Parathyroid adenoma (tissue), 2 donors: ENCODE measurements at regions not wholly inside any gene's neighbourhood (a gene's known extent, or its start where the extent isn't known, plus 50 kb on each side); places are given as distances from the start of the nearest gene placed in this dataset.

Experiments
- H2AFZ ChIP-seq: fragments of 300-600 bp; sonication (generic); one replicate; pipeline ENCODE4 v1.7.0; 2017; ENCODE audit warnings: antibody characterized with exemption, mild to moderate bottlenecking
- H3K27ac ChIP-seq: fragments of 300-600 bp; sonication (generic); one replicate; pipeline ENCODE4 v1.7.0; 2017
- H3K27me3 ChIP-seq: fragments of 300-600 bp; sonication (generic); one replicate; pipeline ENCODE4 v1.7.0; 2017; ENCODE audit warnings: low read length; ENCODE audit not compliant: control insufficient read depth, insufficient read depth
- H3K36me3 ChIP-seq: fragments of 300-600 bp; sonication (generic); one replicate; pipeline ENCODE4 v1.7.0; 2017; ENCODE audit warnings: low read length; ENCODE audit not compliant: control insufficient read depth, insufficient read depth
- H3K4me1 ChIP-seq: fragments of 300-600 bp; sonication (generic); one replicate; pipeline ENCODE4 v1.7.0; 2017; ENCODE audit warnings: control low read depth
- H3K4me2 ChIP-seq: fragments of 300-600 bp; sonication (generic); one replicate; pipeline ENCODE4 v1.7.0; 2017; ENCODE audit warnings: low read length
- H3K4me3 ChIP-seq: fragments of 300-600 bp; sonication (generic); one replicate; pipeline ENCODE4 v1.7.0; 2017; ENCODE audit warnings: low read depth, low read length
- H3K79me2 ChIP-seq: fragments of 300-600 bp; sonication (generic); one replicate; pipeline ENCODE4 v1.7.0; 2017; ENCODE audit warnings: control low read depth
- H3K9ac ChIP-seq: fragments of 300-600 bp; sonication (generic); one replicate; pipeline ENCODE4 v1.7.0; 2017; ENCODE audit warnings: mild to moderate bottlenecking
- H3K9me3 ChIP-seq: fragments of 300-600 bp; sonication (generic); one replicate; pipeline ENCODE4 v1.7.0; 2017; ENCODE audit warnings: low read length; ENCODE audit not compliant: control insufficient read depth
- CTCF ChIP-seq: fragments of 300-600 bp; sonication (generic); IDR thresholded peaks from one replicate; pipeline ENCODE4 v1.7.0; 2017; ENCODE audit warnings: antibody characterized with exemption, mild to moderate bottlenecking
- donor health status: primary hyperparathyroidism.

- Histone ChIP-seq H2AFZ (no peak overlapping the region), H3K4me1 (no peaks in the 10 kb centered on the region), H3K27ac (no peak overlapping the region)
These were observed 433.7 kb upstream of the ONECUT1 start for GRCh38 chr15:53223815-53224214.

GRCh38 chr15:53218666-53219580 is 428.8 kb upstream of the ONECUT1 start:
- Histone ChIP-seq H3K27ac (no peak overlapping the region), H3K9me3 (no peaks in the 10 kb centered on the region), H3K4me1 (no peaks in the 10 kb centered on the region), H3K4me3 (no peak overlapping the region), H3K4me2 (no peak overlapping the region), H2AFZ (no peak overlapping the region), H3K27me3 (no peaks in the 10 kb centered on the region), H3K36me3 (no peaks in the 10 kb centered on the region), H3K79me2 (no peaks in the 10 kb centered on the region), H3K9ac (no peak overlapping the region)
- TF ChIP-seq CTCF: no peak

More at GRCh38 chr15:53223815-53224214, 433.7 kb upstream of the ONECUT1 start:
- no peaks in the 10 kb centered on the region for H3K27me3 ChIP-seq
- H3K4me2 ChIP-seq: no peak overlapping the region
- H3K79me2 ChIP-seq: no peaks in the 10 kb centered on the region
- no peaks in the 10 kb centered on the region for H3K9me3 ChIP-seq
- no peak overlapping the region for H3K9ac ChIP-seq
- no peak overlapping the region for H3K4me3 ChIP-seq
- H3K36me3 ChIP-seq: no peaks in the 10 kb centered on the region
- TF ChIP-seq CTCF: no peak

GRCh38 chr15:53216036-53216435 is 425.9 kb upstream of the ONECUT1 start:
- H3K79me2 ChIP-seq: no peaks in the 10 kb centered on the region

GRCh38 chr15:53213336-53213735 is 423.2 kb upstream of the ONECUT1 start:
- no peak overlapping the region for H3K4me2 ChIP-seq
- H3K4me3 ChIP-seq: no peak overlapping the region
- H3K27me3 ChIP-seq: no peaks in the 10 kb centered on the region
- no peaks in the 10 kb centered on the region for H3K4me1 ChIP-seq
- no peak overlapping the region for H3K9ac ChIP-seq
- no peaks in the 10 kb centered on the region for H3K79me2 ChIP-seq
- no peak overlapping the region for H2AFZ ChIP-seq
- TF ChIP-seq CTCF: no peak
- no peaks in the 10 kb centered on the region for H3K9me3 ChIP-seq
- H3K27ac ChIP-seq: no peak overlapping the region
- H3K36me3 ChIP-seq: no peaks in the 10 kb centered on the region

More at GRCh38 chr15:53216036-53216435, 425.9 kb upstream of the ONECUT1 start:
- TF ChIP-seq CTCF: no peak
- no peak overlapping the region for H2AFZ ChIP-seq
- H3K36me3 ChIP-seq: no peaks in the 10 kb centered on the region
- no peak overlapping the region for H3K27ac ChIP-seq
- H3K4me3 ChIP-seq: no peak overlapping the region
- H3K4me1 ChIP-seq: no peaks in the 10 kb centered on the region
- H3K4me2 ChIP-seq: no peak overlapping the region
- H3K27me3 ChIP-seq: no peaks in the 10 kb centered on the region
- no peaks in the 10 kb centered on the region for H3K9me3 ChIP-seq
- no peak overlapping the region for H3K9ac ChIP-seq
